ENCODE measurements at regions not wholly inside any gene's neighbourhood (a gene's known extent, or its start where the extent isn't known, plus 50 kb on each side); places are given as distances from the start of the nearest gene placed in this dataset.
"Not testable (repeated sequence)": the region's sequence is repeated elsewhere in the genome, so short reads cannot be mapped to it uniquely, and the experiment has no call there.

DNA sequence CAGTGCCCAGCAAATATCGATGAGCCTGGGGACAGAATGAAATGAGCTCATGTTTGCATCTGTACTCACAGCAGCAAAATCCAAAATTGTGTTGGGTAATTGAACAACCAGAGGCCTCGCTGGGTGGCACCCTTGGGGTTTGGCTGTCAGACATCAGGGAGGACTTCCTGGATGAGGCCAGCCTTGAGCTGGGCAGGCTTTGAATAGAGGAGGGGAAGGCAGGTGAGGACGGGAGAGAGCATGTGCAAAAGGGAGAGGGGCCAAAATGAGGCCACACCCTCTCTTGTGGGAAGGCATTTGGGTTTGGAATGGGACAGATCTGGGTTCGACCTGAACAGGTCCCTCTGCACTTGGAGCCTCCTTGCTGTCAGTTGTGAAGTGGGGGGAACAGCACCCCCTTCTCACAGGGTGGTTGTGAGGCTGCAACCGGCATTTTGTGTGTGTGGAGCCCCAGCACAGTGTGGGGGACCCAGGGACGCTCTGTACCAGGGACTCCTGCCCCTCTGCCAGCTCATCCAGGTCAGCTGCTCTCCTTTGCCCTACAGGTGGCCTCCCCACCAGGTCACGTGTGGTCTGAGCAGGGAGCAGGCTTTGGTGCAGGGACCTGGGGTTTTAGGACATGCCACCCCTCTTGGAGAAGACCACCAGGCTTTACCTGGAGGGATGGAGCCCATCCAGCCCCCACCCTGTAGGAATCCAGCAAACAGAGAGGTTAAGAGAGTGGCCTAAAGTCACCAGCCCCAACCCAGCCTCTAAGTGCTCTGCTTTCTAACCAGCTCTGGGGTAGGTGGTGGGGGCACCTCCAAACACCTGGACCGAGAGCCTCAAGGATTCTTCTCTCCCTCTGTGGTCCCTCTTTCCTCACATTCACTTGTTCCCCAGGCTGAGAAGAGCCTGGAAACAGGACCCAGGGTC lies 521.8 kb downstream of the PTPRU start:
- H3K4me1 ChIP-seq (ENCODE audit: control insufficient read depth, low read depth, low read length), result no peaks in the 10 kb centered on the region
- H3K9ac ChIP-seq (ENCODE audit: low read length), result no peak overlapping the region
- H3K36me3 ChIP-seq (ENCODE audit: control insufficient read depth, low read depth, low read length), result no peaks in the 10 kb centered on the region
- H3K9me3 ChIP-seq (ENCODE audit: control insufficient read depth, low read depth, low read length), result no peaks in the 10 kb centered on the region
- H3K27me3 ChIP-seq (ENCODE audit: control insufficient read depth, insufficient read depth, low read length), result no peaks in the 10 kb centered on the region
- no peak overlapping the region for H3K4me3 ChIP-seq (ENCODE audit: low read length)
- H3K27ac ChIP-seq (ENCODE audit: low read length), result no peak overlapping the region

DNA sequence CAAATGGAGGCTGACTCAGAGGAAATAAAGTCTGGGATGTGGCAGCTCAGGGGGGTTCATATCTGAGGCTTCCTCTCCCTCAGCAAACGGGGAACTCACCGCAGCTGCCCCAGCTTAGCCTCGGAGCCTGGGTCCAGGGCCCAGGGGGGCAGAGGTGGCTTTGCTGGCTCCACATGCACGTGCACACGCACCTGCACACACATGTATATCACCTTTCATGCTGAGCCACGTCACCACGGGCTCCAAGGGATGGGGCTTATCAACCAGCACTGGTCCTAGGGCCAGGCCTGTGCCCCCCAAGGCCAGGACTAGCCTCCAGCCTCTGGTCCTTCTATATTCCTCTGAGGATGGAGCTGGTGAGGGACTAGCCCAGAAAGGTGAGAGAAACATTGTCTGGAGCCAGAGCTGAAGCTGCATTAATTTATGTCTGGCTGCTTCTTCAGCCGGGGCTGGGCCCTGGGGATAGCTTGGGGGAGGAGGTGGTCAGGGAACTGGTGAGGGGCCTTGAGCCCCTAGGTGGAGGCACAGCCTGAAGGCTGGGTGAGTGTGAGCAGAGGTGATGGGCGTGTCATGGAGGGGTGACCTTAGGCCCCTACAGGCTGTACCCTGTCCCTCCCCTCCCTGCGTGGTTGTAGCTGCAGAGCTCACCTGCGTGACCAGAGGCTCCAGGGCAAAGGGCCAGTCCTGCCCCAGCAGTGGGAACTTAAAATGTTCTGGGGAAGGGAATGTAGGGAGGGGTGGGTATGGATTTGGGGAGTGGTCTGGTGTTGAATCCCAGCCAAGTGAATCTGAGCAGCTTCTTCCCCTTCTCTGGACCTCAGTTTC lies 520.8 kb downstream of the PTPRU start:
- H3K9me3 ChIP-seq (ENCODE audit: control insufficient read depth, low read depth, low read length), result no peaks in the 10 kb centered on the region
- no peak overlapping the region for H3K9ac ChIP-seq (ENCODE audit: low read length)
- H3K36me3 ChIP-seq (ENCODE audit: control insufficient read depth, low read depth, low read length), result no peaks in the 10 kb centered on the region
- no peak overlapping the region for H3K27ac ChIP-seq (ENCODE audit: low read length)
- H3K4me3 ChIP-seq (ENCODE audit: low read length), result no peak overlapping the region
- H3K27me3 ChIP-seq (ENCODE audit: control insufficient read depth, insufficient read depth, low read length), result no peaks in the 10 kb centered on the region
- H3K4me1 ChIP-seq (ENCODE audit: control insufficient read depth, low read depth, low read length), result no peaks in the 10 kb centered on the region

- Histone ChIP-seq H3K27ac (ENCODE audit: low read length) (no peak overlapping the region), H3K9me3 (ENCODE audit: control insufficient read depth, low read depth, low read length) (no peaks in the 10 kb centered on the region), H3K4me1 (ENCODE audit: control insufficient read depth, low read depth, low read length) (no peaks in the 10 kb centered on the region), H3K9ac (ENCODE audit: low read length) (no peak overlapping the region), H3K4me3 (ENCODE audit: low read length) (no peak overlapping the region), H3K36me3 (ENCODE audit: control insufficient read depth, low read depth, low read length) (no peaks in the 10 kb centered on the region), H3K27me3 (ENCODE audit: control insufficient read depth, insufficient read depth, low read length) (no peaks in the 10 kb centered on the region)
These were observed 520.2 kb downstream of the PTPRU start for GRCh38 chr1:29756498-29756897.

DNA sequence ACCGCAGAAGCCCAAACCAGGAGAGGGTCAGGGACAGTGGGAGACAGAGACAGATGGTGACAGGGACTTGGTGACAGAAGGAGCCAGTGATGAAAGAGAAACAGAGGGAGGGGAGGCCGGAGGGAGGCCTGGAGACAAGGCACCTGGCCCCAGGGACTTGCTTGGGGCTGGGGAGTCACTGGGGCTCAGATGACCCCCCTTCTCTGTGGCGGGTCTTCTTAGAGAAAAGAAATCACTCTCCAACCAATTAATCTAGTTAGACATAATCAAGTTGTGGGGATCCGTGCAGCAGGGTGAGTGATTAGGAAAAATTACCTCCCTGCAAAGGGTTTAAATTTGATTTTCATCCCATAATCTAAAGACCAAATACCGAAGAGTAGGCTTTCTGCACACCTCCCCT lies 519.8 kb downstream of the PTPRU start:
- H3K9ac ChIP-seq (ENCODE audit: low read length), result no peak overlapping the region
- no peaks in the 10 kb centered on the region for H3K36me3 ChIP-seq (ENCODE audit: control insufficient read depth, low read depth, low read length)
- H3K4me3 ChIP-seq (ENCODE audit: low read length), result no peak overlapping the region
- no peak overlapping the region for H3K27ac ChIP-seq (ENCODE audit: low read length)
- no peaks in the 10 kb centered on the region for H3K4me1 ChIP-seq (ENCODE audit: control insufficient read depth, low read depth, low read length)
- no peaks in the 10 kb centered on the region for H3K9me3 ChIP-seq (ENCODE audit: control insufficient read depth, low read depth, low read length)
- H3K27me3 ChIP-seq (ENCODE audit: control insufficient read depth, insufficient read depth, low read length), result no peaks in the 10 kb centered on the region

GRCh38 chr1:29755412-29756015 lies 519.2 kb downstream of the PTPRU start:
- H3K4me3 ChIP-seq (ENCODE audit: low read length); H3K9me3 ChIP-seq (ENCODE audit: control insufficient read depth, low read depth, low read length); H3K4me1 ChIP-seq (ENCODE audit: control insufficient read depth, low read depth, low read length); H3K27ac ChIP-seq (ENCODE audit: low read length); H3K9ac ChIP-seq (ENCODE audit: low read length); H3K36me3 ChIP-seq (ENCODE audit: control insufficient read depth, low read depth, low read length); H3K27me3 ChIP-seq (ENCODE audit: control insufficient read depth, insufficient read depth, low read length): not testable (repeated sequence)

DNA sequence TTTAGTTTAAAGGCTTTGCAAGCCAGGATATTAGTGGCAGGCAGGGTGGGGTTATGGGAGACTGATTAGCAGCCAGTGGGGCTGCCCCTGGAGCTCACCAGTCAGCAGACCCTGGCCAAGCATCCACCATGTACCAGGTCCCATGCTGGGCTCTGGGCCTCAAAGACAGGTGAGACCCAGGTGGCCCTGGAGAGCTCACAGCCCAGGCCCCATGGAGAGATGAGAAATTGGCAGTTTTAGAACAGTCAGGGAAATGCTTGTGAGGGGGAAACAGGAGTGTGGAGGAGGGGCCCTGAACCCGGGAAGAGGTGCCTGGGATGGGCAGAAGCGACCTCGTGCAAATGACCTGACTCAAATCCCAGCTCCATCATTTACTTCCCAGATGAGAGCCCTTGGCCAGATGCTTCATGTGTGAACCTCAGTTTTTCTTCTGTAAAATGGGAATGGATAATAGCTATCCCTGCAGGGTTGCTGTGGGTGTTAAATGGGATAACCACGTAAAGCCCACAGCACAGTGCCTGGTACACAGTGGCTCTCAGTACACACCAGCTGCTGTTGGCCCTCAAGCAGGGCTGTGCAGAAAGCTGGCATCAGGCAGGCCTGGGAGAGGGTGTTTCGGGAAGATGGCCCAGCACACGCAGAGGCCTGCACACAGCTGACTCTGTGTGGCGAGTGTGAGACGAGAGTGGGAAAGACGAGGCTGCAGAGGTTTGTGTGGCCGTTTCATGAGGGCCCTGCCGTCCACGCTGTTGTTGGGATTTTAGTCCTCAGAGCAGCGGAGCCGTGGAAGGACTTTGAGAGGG lies 518.5 kb downstream of the PTPRU start:
- H3K4me3 ChIP-seq (ENCODE audit: low read length), result no peak overlapping the region
- H3K27ac ChIP-seq (ENCODE audit: low read length), result no peak overlapping the region

DNA sequence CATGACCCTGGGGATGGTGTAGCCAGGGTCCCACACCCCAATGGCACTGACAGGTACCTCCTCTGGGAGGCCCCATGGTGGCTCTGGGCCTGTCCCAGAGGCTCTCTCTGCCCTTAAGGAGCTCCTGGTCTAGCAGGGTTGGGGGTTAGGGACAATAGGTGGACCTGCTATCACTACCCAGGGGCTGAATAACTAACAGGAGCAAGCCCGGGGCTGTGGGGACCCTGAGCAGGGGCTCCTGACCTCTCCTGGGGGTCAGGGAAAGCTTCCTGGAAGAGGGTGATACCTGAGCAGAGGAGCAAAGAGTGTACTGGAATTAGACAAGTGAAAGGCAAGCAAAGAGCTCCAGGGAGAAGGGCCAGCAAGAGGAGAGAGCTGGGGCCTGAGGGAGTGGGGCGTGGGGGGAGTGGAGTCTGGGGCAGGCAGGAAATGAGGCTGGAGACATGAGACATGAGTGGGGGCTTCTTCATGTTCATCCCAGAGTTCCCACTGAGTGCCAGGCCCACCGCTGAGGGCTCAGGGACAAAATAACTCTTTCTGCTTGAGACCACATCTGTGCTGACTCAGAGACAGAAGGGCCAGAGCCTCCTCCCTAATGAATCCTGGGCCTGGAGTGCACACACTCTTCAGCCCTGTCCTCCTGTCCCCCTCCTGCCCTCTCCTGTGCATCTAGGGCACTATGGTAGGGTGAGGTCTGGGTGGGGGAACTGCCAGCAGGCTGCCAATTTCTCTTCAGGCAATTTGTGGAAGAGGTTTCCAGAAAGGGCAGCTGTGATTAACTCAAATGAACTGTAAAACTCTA lies 517.6 kb downstream of the PTPRU start:
- no peak overlapping the region for H3K27ac ChIP-seq (ENCODE audit: low read length)
- no peaks in the 10 kb centered on the region for H3K36me3 ChIP-seq (ENCODE audit: control insufficient read depth, low read depth, low read length)
- H3K4me3 ChIP-seq (ENCODE audit: low read length), result no peak overlapping the region
- no peaks in the 10 kb centered on the region for H3K27me3 ChIP-seq (ENCODE audit: control insufficient read depth, insufficient read depth, low read length)
- no peak overlapping the region for H3K9ac ChIP-seq (ENCODE audit: low read length)
- H3K4me1 ChIP-seq (ENCODE audit: control insufficient read depth, low read depth, low read length), result no peaks in the 10 kb centered on the region
- H3K9me3 ChIP-seq (ENCODE audit: control insufficient read depth, low read depth, low read length), result no peaks in the 10 kb centered on the region

More for the DNA sequence above, 518.5 kb downstream of the PTPRU start:
- Histone ChIP-seq H3K4me1 (ENCODE audit: control insufficient read depth, low read depth, low read length) (no peaks in the 10 kb centered on the region), H3K36me3 (ENCODE audit: control insufficient read depth, low read depth, low read length) (no peaks in the 10 kb centered on the region), H3K9ac (ENCODE audit: low read length) (no peak overlapping the region), H3K9me3 (ENCODE audit: control insufficient read depth, low read depth, low read length) (no peaks in the 10 kb centered on the region), H3K27me3 (ENCODE audit: control insufficient read depth, insufficient read depth, low read length) (no peaks in the 10 kb centered on the region)

- no peaks in the 10 kb centered on the region for H3K9me3 ChIP-seq (ENCODE audit: control insufficient read depth, low read depth, low read length)
- no peak overlapping the region for H3K27ac ChIP-seq (ENCODE audit: low read length)
- H3K4me1 ChIP-seq (ENCODE audit: control insufficient read depth, low read depth, low read length), result no peaks in the 10 kb centered on the region
- H3K36me3 ChIP-seq (ENCODE audit: control insufficient read depth, low read depth, low read length), result no peaks in the 10 kb centered on the region
- H3K4me3 ChIP-seq (ENCODE audit: low read length), result no peak overlapping the region
- H3K27me3 ChIP-seq (ENCODE audit: control insufficient read depth, insufficient read depth, low read length), result no peaks in the 10 kb centered on the region
- no peak overlapping the region for H3K9ac ChIP-seq (ENCODE audit: low read length)
These were observed 516.9 kb downstream of the PTPRU start for GRCh38 chr1:29753244-29753643.

- no peak overlapping the region for H3K27ac ChIP-seq (ENCODE audit: low read length)
- no peaks in the 10 kb centered on the region for H3K27me3 ChIP-seq (ENCODE audit: control insufficient read depth, insufficient read depth, low read length)
- no peaks in the 10 kb centered on the region for H3K9me3 ChIP-seq (ENCODE audit: control insufficient read depth, low read depth, low read length)
- no peaks in the 10 kb centered on the region for H3K4me1 ChIP-seq (ENCODE audit: control insufficient read depth, low read depth, low read length)
- no peak overlapping the region for H3K9ac ChIP-seq (ENCODE audit: low read length)
- no peak overlapping the region for H3K4me3 ChIP-seq (ENCODE audit: low read length)
- no peaks in the 10 kb centered on the region for H3K36me3 ChIP-seq (ENCODE audit: control insufficient read depth, low read depth, low read length)
These were observed 515.8 kb downstream of the PTPRU start for GRCh38 chr1:29752141-29752540.

DNA sequence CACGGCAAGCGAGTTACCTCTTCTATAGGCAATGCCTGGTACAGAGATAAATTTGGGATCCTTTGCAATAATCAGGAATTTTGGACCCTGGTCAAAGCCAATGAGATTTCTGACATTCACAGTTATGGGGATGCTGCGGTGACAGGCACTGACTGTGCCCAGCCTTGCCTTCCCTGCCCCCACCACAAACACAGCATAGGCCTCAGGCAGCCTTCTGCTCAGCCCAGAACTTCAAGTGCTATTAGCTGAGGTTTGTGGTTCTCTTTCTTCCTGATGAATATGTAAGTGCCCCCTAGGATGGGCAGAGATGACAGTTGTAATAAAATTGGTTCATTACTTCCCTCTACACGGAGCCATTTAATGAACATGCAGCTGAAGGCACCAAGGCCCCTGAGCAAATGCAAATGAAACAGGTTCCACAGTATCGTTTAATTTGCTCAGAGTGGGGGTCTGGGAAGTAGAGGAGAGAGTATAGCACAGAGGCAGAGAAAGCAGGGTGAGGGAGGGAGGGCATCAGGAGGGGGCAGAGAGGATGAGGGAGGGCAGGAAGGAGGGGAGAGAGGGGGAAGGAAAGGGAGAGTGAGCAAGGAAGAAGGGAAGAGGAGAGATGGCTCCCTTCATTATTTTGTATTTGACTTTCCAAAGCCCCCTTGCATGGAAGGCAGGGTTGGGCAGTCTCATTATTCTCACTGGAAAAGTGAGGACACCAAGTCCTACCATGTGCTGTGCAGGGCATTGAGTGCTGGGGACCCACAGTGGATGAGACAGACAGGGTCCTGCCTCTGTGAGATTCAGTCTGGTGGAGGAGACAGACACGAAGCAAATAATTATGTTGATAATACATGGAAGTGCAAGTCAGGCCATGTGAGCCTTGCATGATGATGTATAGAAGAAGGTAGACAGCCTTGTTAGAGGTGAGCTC lies 513.0 kb downstream of the PTPRU start:
- no peaks in the 10 kb centered on the region for H3K27me3 ChIP-seq (ENCODE audit: control insufficient read depth, insufficient read depth, low read length)
- H3K4me3 ChIP-seq (ENCODE audit: low read length), result no peak overlapping the region
- no peak overlapping the region for H3K9ac ChIP-seq (ENCODE audit: low read length)
- no peaks in the 10 kb centered on the region for H3K36me3 ChIP-seq (ENCODE audit: control insufficient read depth, low read depth, low read length)
- no peaks in the 10 kb centered on the region for H3K9me3 ChIP-seq (ENCODE audit: control insufficient read depth, low read depth, low read length)
- H3K4me1 ChIP-seq (ENCODE audit: control insufficient read depth, low read depth, low read length), result no peaks in the 10 kb centered on the region
- no peak overlapping the region for H3K27ac ChIP-seq (ENCODE audit: low read length)

Data from iPS-18a (cell line).